GM12873 (cell line): ENCODE measurements at regions not wholly inside any gene's neighbourhood (a gene's known extent, or its start where the extent isn't known, plus 50 kb on each side); places are given as distances from the start of the nearest gene placed in this dataset.

ENCODE experiments used
- TF ChIP-seq, protein P1 (sequence below): IDR thresholded peaks from 2 replicates; pipeline ENCODE4 v1.5.1; 2012; ENCODE audit warnings: low read depth, mild to moderate bottlenecking, moderate library complexity, low read length, control low read depth; ENCODE audit not compliant: insufficient read depth; ENCODE audit errors: missing control alignments

DNA sequence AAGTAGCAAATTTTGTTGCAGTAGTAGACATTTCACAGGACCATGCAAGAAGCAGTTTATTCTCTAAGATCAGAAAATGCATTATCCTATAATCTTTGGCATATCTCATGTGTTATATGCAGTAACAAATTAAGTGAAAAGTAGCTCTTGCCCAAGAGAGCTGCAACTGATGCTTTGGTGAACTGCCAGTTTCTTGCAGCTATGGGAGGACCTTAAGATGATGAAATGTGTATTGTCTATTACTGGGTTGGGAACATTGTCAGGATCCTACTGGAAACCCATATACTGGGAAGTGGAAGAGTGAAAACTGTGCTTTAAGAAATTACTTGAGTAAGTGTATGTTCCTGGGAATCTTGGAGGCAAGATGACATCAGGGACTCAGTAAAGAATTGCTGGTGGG lies 238.8 kb downstream of the DACT1 start:
- TF ChIP-seq, protein P1, sequence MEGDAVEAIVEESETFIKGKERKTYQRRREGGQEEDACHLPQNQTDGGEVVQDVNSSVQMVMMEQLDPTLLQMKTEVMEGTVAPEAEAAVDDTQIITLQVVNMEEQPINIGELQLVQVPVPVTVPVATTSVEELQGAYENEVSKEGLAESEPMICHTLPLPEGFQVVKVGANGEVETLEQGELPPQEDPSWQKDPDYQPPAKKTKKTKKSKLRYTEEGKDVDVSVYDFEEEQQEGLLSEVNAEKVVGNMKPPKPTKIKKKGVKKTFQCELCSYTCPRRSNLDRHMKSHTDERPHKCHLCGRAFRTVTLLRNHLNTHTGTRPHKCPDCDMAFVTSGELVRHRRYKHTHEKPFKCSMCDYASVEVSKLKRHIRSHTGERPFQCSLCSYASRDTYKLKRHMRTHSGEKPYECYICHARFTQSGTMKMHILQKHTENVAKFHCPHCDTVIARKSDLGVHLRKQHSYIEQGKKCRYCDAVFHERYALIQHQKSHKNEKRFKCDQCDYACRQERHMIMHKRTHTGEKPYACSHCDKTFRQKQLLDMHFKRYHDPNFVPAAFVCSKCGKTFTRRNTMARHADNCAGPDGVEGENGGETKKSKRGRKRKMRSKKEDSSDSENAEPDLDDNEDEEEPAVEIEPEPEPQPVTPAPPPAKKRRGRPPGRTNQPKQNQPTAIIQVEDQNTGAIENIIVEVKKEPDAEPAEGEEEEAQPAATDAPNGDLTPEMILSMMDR, result no peak

DNA sequence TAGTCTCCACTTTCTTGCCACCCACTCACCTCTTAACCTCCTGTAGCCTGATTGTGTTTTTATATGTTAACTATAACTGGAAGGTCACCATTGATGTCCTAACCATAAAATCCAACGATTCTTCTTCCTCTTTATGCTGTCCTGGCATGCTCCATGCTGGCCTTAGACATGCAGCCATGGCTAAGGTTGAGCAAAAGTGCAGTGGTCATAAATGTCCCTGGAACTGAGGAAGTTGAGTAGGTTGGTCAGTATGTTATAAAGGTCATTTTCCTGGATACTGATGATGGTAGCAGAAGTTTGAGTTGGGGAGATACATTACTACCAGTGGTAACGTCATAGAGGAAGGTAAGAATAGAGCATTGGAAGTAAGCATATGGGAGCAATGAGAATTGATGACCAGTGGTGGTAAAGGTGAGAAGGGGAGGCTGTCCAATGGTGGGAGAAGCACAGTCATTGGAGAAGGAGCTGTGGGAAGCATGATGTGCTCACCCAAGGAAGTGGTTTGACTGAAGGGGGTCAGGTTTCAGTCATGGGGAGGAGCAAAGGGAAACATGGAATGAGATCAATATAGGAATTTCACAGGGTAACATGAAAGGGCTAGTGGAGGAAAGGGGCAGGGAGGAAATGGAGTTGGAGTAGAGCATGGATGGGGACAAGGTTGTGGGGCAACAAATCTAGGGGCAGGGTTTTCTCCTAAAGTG lies 240.8 kb downstream of the DACT1 start:
- TF ChIP-seq, protein P1, result no peak

DNA sequence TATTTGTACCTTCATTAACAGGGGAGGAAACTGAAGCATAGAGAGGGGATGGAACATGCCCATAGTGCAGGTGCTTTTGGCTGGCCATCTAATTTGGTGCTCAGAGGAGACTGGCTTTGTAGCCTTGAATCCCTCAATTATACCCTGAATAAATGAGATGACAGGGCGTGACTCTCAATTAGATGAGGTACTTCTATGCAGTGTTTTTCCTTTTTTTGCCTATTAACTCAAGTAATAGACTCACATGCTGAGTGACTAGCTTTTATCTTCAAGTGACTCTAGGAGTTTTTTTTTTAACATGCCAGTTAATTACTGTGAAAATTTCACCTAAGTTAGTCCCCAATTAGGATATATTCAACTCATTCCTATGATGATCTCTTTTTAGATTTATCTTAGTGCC lies 243.7 kb downstream of the DACT1 start:
- TF ChIP-seq, protein P1, result no peak

DNA sequence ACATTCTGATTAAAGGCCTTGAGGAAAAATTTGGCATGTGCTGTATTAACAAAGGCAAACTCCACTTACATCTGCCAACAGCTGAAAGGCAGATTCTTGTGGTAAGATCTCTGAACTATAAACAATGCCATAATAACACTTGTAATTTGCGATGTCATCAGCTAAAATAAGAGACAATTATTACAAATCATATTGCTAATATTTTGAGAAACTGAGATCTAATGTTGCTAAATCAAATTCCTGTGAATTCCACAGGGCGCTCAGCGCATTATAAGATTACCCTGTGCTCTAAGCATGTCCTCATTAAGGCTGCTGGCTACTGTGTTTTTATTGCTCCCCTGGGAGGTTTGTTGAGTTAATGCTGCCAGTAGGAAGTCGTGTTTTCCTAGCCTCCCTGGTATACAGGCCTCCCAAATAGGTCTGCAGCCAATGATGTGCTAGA lies 244.8 kb downstream of the DACT1 start:
- TF ChIP-seq, protein P1, result no peak

DNA sequence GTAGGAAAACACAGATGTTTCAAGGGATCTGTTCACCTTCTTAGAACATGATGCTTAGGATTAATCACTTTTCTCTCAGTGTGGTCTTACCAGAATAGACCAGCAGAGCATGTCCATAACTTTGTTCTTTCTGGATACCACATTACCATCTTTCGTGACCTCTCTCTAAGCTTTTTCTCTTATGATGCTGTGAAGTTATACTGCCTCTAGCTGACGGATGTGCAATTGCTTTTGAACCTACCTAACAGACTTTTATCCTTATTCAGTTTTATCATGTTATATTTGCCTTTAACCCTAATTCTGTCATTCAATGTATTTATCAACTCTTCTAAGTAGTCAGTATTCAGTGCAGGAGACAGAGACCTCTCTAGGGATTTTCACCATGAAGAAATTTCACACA lies 246.7 kb downstream of the DACT1 start:
- TF ChIP-seq, protein P1, result peak; percentile 45

DNA sequence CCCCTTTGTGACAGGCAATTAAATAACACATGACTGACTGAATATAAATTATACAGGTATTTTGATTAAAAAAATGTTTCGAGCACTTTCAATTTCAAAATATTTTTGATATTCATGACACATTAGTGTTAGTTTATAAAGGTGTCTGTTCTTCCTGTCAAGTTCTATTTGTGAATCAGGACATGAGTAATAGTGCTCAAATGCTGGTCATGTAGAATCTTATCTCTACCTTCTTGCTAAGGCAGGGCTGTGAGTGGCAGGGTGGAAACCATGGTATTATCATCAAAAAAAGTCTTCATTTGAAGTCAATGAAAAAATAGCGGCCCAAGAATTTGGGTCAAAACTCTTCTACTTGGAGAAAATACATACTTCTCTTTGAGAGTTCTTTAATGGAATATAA lies 250.2 kb downstream of the DACT1 start:
- TF ChIP-seq, protein P1, result no peak

DNA sequence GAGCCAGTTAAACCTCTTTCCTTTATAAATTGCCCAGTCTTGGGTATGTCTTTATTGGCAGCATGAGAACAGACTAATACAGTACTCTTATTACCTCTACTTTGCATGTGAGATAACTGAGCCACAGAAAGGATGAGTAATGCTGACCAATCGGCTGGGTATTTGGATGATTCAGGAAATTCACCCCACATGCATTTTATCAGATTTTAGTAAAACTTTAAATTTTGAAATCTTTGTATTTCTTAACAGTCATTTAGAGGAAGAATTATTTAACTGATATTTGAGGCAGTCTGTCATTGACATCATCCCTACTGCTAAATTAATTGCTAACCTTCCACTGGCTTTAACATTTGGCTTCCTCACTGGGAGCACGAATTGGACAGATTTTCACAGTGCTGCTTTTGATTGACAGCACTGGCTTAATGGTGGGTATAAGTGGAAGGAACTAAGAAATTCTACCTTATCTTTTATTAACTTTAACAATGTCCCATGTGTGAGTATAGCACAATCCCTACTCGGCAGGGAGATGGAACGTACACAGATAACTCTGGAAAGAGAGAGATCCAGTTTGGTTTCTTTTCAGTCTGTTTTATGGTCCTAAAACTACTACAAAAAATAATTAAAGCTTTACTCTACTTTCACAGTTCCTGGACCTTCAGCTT lies 261.0 kb downstream of the DACT1 start:
- TF ChIP-seq, protein P1, result no peak
